GM13976 (cell line): ENCODE measurements at regions not wholly inside any gene's neighbourhood (a gene's known extent, or its start where the extent isn't known, plus 50 kb on each side); places are given as distances from the start of the nearest gene placed in this dataset.

Experiments
- DNase-seq: peaks from one replicate; pipeline ENCODE4 v3.0.0; 2012; ENCODE audit warnings: low spot score
- CTCF ChIP-seq: IDR thresholded peaks from 2 replicates; pipeline ENCODE4 v1.5.1; 2012; ENCODE audit warnings: borderline replicate concordance, mild to moderate bottlenecking; ENCODE audit not compliant: insufficient read depth; ENCODE audit errors: extremely low read depth, missing control alignments, control extremely low read depth
- in situ Hi-C: fragments of 300-500 bp; cut with MboI; formaldehyde crosslinking; loops from one replicate; pipeline ENCODE4 v1.12.0; 2022; ENCODE audit warnings: low sequenced_read_pairs, mixed read lengths, inconsistent platforms; ENCODE audit not compliant: unreplicated experiment

DNA sequence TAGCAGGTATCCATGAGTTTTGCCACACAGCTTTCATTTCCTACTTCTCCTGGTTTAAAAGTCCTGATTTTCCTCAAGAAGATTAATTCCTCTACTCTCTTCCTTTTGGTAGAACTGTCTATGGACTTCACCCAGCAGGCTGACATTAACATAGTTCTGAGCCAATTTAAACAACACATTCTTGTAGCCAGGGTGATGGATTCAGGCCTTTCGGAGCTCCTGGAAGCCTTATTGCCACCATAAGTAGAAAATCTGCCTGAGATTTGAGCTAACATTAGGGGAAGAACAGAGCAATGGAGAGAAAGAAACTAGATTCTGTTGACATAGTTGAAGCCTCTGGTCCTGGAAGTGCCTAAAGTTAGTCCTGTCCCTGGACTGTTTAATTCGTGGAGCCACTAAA, 449.8 kb downstream of the TAFA4 start:
- no peak for TF ChIP-seq CTCF
- in situ Hi-C loops = no loop called here
- DNase-seq = no peak

GRCh38 chr3:68479779-68480178, 452.6 kb downstream of the TAFA4 start:
- TF ChIP-seq CTCF = no peak
- in situ Hi-C loops = no loop called here
- DNase-seq = no peak

DNA sequence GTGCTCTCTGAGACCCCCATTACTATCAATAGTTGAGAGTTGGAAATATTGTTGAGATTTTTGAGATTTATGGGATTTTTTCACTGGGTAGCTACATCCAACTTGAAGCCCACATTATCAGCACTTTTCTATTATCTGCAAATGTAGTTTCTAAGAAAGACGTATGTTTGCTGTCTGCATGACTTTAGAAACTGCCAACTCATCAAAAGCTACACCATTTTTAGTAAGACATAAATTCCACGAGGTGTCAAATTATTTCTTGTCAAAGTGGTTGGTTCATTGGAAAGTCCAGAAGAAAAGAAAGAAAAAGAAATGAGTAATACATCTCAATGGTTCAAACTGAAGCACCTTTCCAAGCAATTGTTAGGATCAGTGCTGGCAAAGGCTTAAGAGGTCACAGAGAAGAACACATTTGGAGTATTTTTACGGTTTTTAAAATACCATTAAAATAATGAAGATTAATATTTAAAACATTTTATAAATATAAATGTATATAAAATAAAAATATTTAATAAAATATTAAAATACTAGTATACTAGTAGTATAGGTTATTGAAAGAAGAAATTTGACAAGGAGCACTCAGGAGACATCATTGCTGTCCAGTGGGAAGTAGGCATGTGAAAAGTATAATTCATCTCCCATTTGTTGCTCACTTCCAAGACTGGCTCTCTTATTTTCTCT, 463.5 kb downstream of the TAFA4 start:
- in situ Hi-C loops = no loop called here
- no peak for DNase-seq
- no peak for TF ChIP-seq CTCF

DNA sequence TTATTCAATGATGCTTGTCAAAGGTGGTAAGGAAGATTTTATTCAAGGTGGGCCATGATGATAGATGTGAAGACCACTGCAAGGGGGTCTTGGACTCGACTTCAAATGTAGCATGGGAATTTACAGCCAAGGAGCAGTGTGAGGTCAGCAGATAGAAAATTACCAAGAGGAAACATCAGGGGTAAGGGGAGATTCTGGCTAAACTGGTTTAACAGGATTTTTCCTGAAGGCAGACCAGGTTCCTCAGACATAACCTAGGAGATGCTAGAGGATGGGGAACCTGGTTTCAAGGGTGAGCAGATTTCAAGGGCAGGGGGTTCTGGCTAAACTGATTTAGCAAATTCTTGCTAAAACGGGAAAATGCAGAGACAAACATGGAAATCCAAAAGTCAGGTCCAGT, 464.9 kb downstream of the TAFA4 start:
- TF ChIP-seq CTCF = no peak
- in situ Hi-C loops = no loop called here
- no peak for DNase-seq

GRCh38 chr3:68458581-68458980, 473.8 kb downstream of the TAFA4 start:
- in situ Hi-C loops = no loop called here
- DNase-seq = no peak
- no peak for TF ChIP-seq CTCF

DNA sequence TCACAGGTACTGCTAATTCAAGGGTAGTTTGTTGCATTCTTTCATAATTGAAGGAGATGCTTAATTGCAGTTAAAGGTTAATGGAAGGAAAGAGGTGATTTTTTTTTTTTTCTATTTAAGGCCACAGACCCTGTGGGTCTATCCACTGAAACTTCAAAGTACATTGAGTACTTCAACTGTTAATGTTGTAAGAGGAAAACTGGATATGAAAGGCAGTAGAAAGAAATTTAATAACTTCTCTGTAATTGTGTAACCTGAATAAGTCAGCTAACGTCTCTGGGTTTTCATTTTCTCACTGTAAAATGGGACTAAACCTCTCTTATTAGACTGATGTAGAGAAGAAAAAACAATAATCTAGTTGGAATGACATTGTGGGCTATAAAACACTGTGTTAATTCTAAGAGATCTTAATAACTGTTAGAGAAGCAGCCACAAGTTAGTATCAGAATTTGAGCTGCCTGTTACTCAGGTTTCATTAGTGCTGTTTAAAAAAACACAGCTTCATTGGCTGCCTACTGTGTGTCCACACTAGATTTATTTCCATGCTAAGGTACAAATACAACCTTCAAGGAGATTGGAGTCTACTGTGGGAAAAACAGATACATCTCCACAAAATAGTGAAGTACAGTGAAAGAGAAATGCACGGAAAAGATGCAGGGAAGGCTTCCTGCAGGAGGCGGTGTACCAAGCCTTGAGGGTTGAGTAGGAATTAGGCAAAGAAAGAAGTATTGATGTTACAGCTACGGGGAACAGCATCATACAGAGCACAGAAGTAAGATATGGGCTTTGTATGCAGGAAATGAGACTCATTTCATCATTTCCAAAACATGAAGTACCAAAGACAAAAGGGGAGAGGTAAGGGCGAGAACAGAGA, 483.6 kb downstream of the TAFA4 start:
- in situ Hi-C loops = no loop called here
- no peak for DNase-seq
- no peak for TF ChIP-seq CTCF
